IMR-90 (cell line): ENCODE measurements at regions not wholly inside any gene's neighbourhood (a gene's known extent, or its start where the extent isn't known, plus 50 kb on each side); places are given as distances from the start of the nearest gene placed in this dataset.
"Not testable (repeated sequence)": the region's sequence is repeated elsewhere in the genome, so short reads cannot be mapped to it uniquely, and the experiment has no call there.

ENCODE experiments used
- ATAC-seq: fragments of 200-7000 bp; cut with Tn5 transposase; 2 replicates; pipeline ENCODE4 v1.9.1; 2020; ENCODE audit warnings: low read depth, mild to moderate bottlenecking, moderate library complexity
- BruUV-seq: library from RNA; stranded (reverse); fragments of 400-500 nt; replicated peaks from 2 replicates; lab custom pipeline; 2021; lab: Mats Ljungman, UMichigan
- CTCF ChIA-PET: fragments of 300-600 bp; formaldehyde crosslinking; extraction: SDS; loops from one replicate; lab custom pipeline; 2021; ENCODE audit warnings: antibody characterized with exemption; lab: Yijun Ruan, JAX
- POLR2A ChIA-PET: fragments of 300-600 bp; sonication (Branson Sonifier 250); formaldehyde crosslinking; loops from one replicate; lab custom pipeline; 2022; ENCODE audit warnings: antibody characterized with exemption; ENCODE audit not compliant: unreplicated experiment; lab: Charles Lee
- DNase-seq: peaks from one replicate; pipeline ENCODE4 v3.0.0; 2013
- H2AFZ ChIP-seq: replicated peaks from 2 replicates; pipeline ENCODE3; 2013; ENCODE audit warnings: low read length, mild to moderate bottlenecking; ENCODE audit not compliant: poor library complexity
- H2AK5ac ChIP-seq: 2 replicates; pipeline ENCODE4 v1.6.1; 2013; ENCODE audit warnings: low read depth, low read length, inconsistent platforms
- H2AK9ac ChIP-seq: replicated peaks from 2 replicates; pipeline ENCODE3; 2013; ENCODE audit warnings: mild to moderate bottlenecking, low read depth, low read length, moderate library complexity; ENCODE audit not compliant: poor library complexity
- H2BK120ac ChIP-seq: 2 replicates; pipeline ENCODE4 v1.6.1; 2013; ENCODE audit warnings: low read depth, low read length, inconsistent platforms
- H2BK15ac ChIP-seq: 3 replicates; pipeline ENCODE4 v1.6.1; 2013; ENCODE audit warnings: low read depth, low read length, inconsistent platforms
- H2BK20ac ChIP-seq: 2 replicates; pipeline ENCODE4 v1.6.1; 2013; ENCODE audit warnings: low read depth, mild to moderate bottlenecking, inconsistent platforms, low read length, moderate library complexity
- H2BK5ac ChIP-seq: 2 replicates; pipeline ENCODE4 v1.6.1; 2013; ENCODE audit warnings: mild to moderate bottlenecking, low read depth, low read length, inconsistent platforms; ENCODE audit not compliant: poor library complexity, severe bottlenecking
- H3K14ac ChIP-seq: replicated peaks from 2 replicates; pipeline ENCODE4 v1.6.1; 2013; ENCODE audit warnings: low read depth, low read length, inconsistent platforms
- H3K18ac ChIP-seq: 2 replicates; pipeline ENCODE4 v1.6.1; 2013; ENCODE audit warnings: low read depth, low read length, control low read depth
- H3K23ac ChIP-seq: 2 replicates; pipeline ENCODE4 v1.6.1; 2013; ENCODE audit warnings: low read depth, low read length, inconsistent platforms
- H3K27ac ChIP-seq: 2 replicates; pipeline ENCODE4 v1.5.1; 2013; ENCODE audit warnings: mild to moderate bottlenecking, control low read depth, low read length; ENCODE audit not compliant: insufficient read depth
- H3K27me3 ChIP-seq: 2 replicates; pipeline ENCODE4 v1.6.1; 2013; ENCODE audit warnings: low read length; ENCODE audit not compliant: control insufficient read depth, insufficient read depth
- H3K36me3 ChIP-seq: 2 replicates; pipeline ENCODE4 v1.6.1; 2013; ENCODE audit warnings: low read length, mixed read lengths; ENCODE audit not compliant: control insufficient read depth, insufficient read depth
- H3K4ac ChIP-seq: 2 replicates; pipeline ENCODE4 v1.6.1; 2013; ENCODE audit warnings: low read depth, low read length, inconsistent platforms
- H3K4me1 ChIP-seq: 2 replicates; pipeline ENCODE4 v1.6.1; 2013; ENCODE audit warnings: low read length, mixed read lengths; ENCODE audit not compliant: control insufficient read depth, insufficient read depth
- H3K4me2 ChIP-seq: 2 replicates; pipeline ENCODE4 v1.6.1; 2013; ENCODE audit warnings: low read depth, mild to moderate bottlenecking, control low read depth, low read length, moderate library complexity
- H3K4me3 ChIP-seq: 2 replicates; pipeline ENCODE4 v1.5.1; 2013; ENCODE audit warnings: low read depth, mild to moderate bottlenecking, control low read depth, low read length, moderate library complexity; ENCODE audit not compliant: insufficient read depth
- H3K56ac ChIP-seq: 2 replicates; pipeline ENCODE4 v1.6.1; 2013; ENCODE audit warnings: low read length, inconsistent platforms; ENCODE audit not compliant: insufficient read depth; ENCODE audit errors: extremely low read depth
- H3K79me1 ChIP-seq, 2 experiments: 2 replicates each; pipeline ENCODE4 v1.6.1; 2013; ENCODE audit warnings: low read length in 2 of 2, inconsistent platforms in 1 of 2, low read depth in 1 of 2
- H3K9ac ChIP-seq: 2 replicates; pipeline ENCODE4 v1.6.1; 2013; ENCODE audit warnings: low read depth, low read length, control low read depth
- H3K9me1 ChIP-seq: 2 replicates; pipeline ENCODE4 v1.6.1; 2013; ENCODE audit warnings: low read length, inconsistent platforms; ENCODE audit not compliant: insufficient read depth
- H3K9me3 ChIP-seq: 2 replicates; pipeline ENCODE4 v1.6.1; 2013; ENCODE audit warnings: low read length; ENCODE audit not compliant: control insufficient read depth, insufficient read depth
- H4K20me1 ChIP-seq: 2 replicates; pipeline ENCODE4 v1.6.1; 2013; ENCODE audit warnings: low read length, inconsistent platforms; ENCODE audit not compliant: insufficient read depth
- H4K5ac ChIP-seq: 2 replicates; pipeline ENCODE4 v1.6.1; 2013; ENCODE audit warnings: mild to moderate bottlenecking, low read depth, low read length, control low read depth
- H4K8ac ChIP-seq, 2 experiments: 2 replicates each; pipeline ENCODE4 v1.6.1; 2013; ENCODE audit warnings: low read depth in 2 of 2, low read length in 2 of 2, control low read depth in 1 of 2, inconsistent platforms in 1 of 2
- H4K91ac ChIP-seq: 2 replicates; pipeline ENCODE4 v1.6.1; 2013; ENCODE audit warnings: low read depth, low read length, inconsistent platforms; ENCODE audit not compliant: insufficient read depth
- BHLHE40 ChIP-seq: fragments of 150-350 bp; IDR thresholded peaks from 2 replicates; pipeline ENCODE4 v1.6.1; 2016; ENCODE audit warnings: mild to moderate bottlenecking, low read depth, low read length
- POLR2A ChIP-seq: IDR thresholded peaks from 2 replicates; pipeline ENCODE4 v1.6.1; 2012; ENCODE audit warnings: mild to moderate bottlenecking, low read depth, low read length
- WGBS, 2 experiments: methylation state at CpG; one replicate each; pipeline versions ENCODE4 v1.1.5 to v1.1.7; 2013; ENCODE audit warnings: missing lambda C conversion rate in 2 of 2; ENCODE audit not compliant: insufficient read length in 1 of 2; ENCODE audit errors: extremely low coverage in 2 of 2; 5-methylcytosine and 5-hydroxymethylcytosine counted together
- dilution Hi-C: fragments of 300-500 bp; cut with HindIII; formaldehyde crosslinking; loops from one replicate; pipeline ENCODE4 v1.14.3; 2018; ENCODE audit warnings: low sequenced_read_pairs; ENCODE audit not compliant: unreplicated experiment
- in situ Hi-C: fragments of 300-500 bp; cut with MboI; formaldehyde crosslinking; loops from 3 replicates; pipeline ENCODE4 v1.14.3; 2019; ENCODE audit warnings: low sequenced_read_pairs, inconsistent platforms, mixed read lengths
- intact Hi-C: fragments of 100-400 bp; cut with micrococcal nuclease; formaldehyde crosslinking; loops from 2 replicates; pipeline ENCODE4 v1.10.0; 2022
- TF ChIP-seq, protein P1 (sequence below): conservative IDR thresholded peaks from 2 replicates; pipeline ENCODE4 v1.5.1; 2012; ENCODE audit warnings: mild to moderate bottlenecking, low read depth, low read length, improper control_type of control experiment
- TF ChIP-seq, protein P2 (sequence below): fragments of 150-350 bp; IDR thresholded peaks from 2 replicates; pipeline ENCODE4 v1.6.1; 2016; ENCODE audit warnings: low read depth, mild to moderate bottlenecking, low read length, moderate library complexity, borderline replicate concordance

DNA sequence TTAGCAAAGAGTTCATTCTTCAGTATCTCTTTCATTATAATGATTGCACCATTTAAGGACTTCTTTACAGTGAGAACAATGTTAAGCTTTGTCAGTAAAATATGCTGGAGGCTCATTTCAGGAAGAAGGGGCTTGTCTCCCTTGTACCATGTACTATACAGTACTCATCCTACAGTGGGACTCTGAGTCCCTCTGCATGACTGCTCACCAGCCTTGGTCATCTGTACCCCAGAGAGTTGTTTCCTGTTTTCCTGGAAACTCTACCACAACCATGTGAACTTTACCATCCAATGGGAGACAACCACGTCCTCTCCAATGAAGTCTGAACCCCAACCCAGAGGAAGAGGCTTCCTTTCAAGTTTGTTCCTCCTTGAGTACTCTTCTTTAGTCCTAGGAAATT lies 1171.1 kb upstream of the CRIM1 start:
- Histone ChIP-seq H3K23ac (no peak overlapping the region), H2AK5ac (no peak overlapping the region), H3K56ac (no peak overlapping the region), H3K4me2 (no peak overlapping the region), H3K14ac (no peak overlapping the region), H3K79me1 (no peaks in the 10 kb centered on the region), H3K4me1 (no peaks in the 10 kb centered on the region), H4K20me1 (no peaks in the 10 kb centered on the region), H3K18ac (no peak overlapping the region), H3K27ac (no peak overlapping the region), H2BK15ac (no peak overlapping the region), H2BK120ac (no peak overlapping the region), H3K9me3 (no peaks in the 10 kb centered on the region), H3K4ac (no peak overlapping the region), H3K36me3 (no peaks in the 10 kb centered on the region), H3K9me1 (no peaks in the 10 kb centered on the region), H2AFZ (no peak overlapping the region), H2BK5ac (no peak overlapping the region), H3K9ac (no peak overlapping the region), H4K91ac (no peak overlapping the region), H3K4me3 (no peak overlapping the region), H4K8ac (no peak overlapping the region), H3K27me3 (no peaks in the 10 kb centered on the region), H4K5ac (no peak overlapping the region), H2AK9ac (no peak overlapping the region), H2BK20ac (no peak overlapping the region)
- WGBS, 2 experiments, result no CpG with 5 or more reads among the region's 1 CpG
- intact Hi-C loops, result no loop called here
- ChIA-PET CTCF (no interaction called here), POLR2A (no interaction called here)
- TF ChIP-seq, protein P1, sequence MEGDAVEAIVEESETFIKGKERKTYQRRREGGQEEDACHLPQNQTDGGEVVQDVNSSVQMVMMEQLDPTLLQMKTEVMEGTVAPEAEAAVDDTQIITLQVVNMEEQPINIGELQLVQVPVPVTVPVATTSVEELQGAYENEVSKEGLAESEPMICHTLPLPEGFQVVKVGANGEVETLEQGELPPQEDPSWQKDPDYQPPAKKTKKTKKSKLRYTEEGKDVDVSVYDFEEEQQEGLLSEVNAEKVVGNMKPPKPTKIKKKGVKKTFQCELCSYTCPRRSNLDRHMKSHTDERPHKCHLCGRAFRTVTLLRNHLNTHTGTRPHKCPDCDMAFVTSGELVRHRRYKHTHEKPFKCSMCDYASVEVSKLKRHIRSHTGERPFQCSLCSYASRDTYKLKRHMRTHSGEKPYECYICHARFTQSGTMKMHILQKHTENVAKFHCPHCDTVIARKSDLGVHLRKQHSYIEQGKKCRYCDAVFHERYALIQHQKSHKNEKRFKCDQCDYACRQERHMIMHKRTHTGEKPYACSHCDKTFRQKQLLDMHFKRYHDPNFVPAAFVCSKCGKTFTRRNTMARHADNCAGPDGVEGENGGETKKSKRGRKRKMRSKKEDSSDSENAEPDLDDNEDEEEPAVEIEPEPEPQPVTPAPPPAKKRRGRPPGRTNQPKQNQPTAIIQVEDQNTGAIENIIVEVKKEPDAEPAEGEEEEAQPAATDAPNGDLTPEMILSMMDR, result no peak
- TF ChIP-seq, protein P2, sequence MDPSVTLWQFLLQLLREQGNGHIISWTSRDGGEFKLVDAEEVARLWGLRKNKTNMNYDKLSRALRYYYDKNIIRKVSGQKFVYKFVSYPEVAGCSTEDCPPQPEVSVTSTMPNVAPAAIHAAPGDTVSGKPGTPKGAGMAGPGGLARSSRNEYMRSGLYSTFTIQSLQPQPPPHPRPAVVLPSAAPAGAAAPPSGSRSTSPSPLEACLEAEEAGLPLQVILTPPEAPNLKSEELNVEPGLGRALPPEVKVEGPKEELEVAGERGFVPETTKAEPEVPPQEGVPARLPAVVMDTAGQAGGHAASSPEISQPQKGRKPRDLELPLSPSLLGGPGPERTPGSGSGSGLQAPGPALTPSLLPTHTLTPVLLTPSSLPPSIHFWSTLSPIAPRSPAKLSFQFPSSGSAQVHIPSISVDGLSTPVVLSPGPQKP, result no peak
- TF ChIP-seq BHLHE40, result no peak
- no peak for TF ChIP-seq POLR2A
- in situ Hi-C loops, result no loop called here
- DNase-seq, result no peak
- no peak for ATAC-seq
- BruUV-seq, result no TSS peak
- dilution Hi-C loops, result no loop called here

DNA sequence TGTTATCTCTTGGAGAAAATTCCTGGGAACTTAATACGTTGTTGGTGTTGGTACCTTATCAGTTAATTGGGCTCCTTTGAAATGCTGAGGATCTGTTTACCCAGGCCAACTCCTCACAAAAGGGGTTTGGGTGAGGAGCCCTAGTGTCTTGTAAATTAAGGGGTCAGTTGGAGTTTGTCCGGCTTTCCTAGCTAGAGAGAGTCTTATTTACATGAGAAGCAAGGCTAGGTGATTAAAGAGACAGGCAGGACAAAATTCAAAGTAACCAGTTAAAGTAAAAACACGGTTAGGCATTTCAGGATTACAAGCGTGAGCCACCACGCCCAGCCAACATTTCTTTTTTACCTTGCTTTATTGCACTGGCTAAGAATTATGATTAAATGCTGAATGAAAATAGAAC lies 1178.9 kb upstream of the CRIM1 start:
- H3K9me3 ChIP-seq, H4K5ac ChIP-seq, H3K36me3 ChIP-seq, H3K9ac ChIP-seq, H3K4ac ChIP-seq, dilution Hi-C loops, H3K79me1 ChIP-seq, H2AFZ ChIP-seq, H3K14ac ChIP-seq, H2BK20ac ChIP-seq, H3K4me1 ChIP-seq, H2BK120ac ChIP-seq, H4K8ac ChIP-seq, H3K4me2 ChIP-seq, H3K18ac ChIP-seq, H3K27ac ChIP-seq, H2AK9ac ChIP-seq, H4K91ac ChIP-seq, CTCF ChIA-PET, H2AK5ac ChIP-seq, H3K4me3 ChIP-seq, intact Hi-C loops, ATAC-seq, H3K27me3 ChIP-seq, in situ Hi-C loops, H4K20me1 ChIP-seq, BruUV-seq, H2BK5ac ChIP-seq, H3K9me1 ChIP-seq, POLR2A ChIA-PET, H3K56ac ChIP-seq, DNase-seq, H2BK15ac ChIP-seq, H3K23ac ChIP-seq: not testable (repeated sequence)
- WGBS, 2 experiments, result no CpG with 5 or more reads among the region's 5 CpGs
